ENCODE measurements at regions not wholly inside any gene's neighbourhood (a gene's known extent, or its start where the extent isn't known, plus 50 kb on each side); places are given as distances from the start of the nearest gene placed in this dataset.
"Not testable (repeated sequence)": the region's sequence is repeated elsewhere in the genome, so short reads cannot be mapped to it uniquely, and the experiment has no call there.

- TF ChIP-seq JUND (IDR thresholded peaks at IDR 0.05; ENCODE audit: low read depth): no peak
- in situ Hi-C loops (cut with HindIII; ENCODE audit: low pct_unique_long_range_greater_than_20kb, low sequenced_read_pairs): no loop called here
Measured at GRCh38 chr1:116185161-116185701, 74.0 kb downstream of the MAB21L3 start.

GRCh38 chr1:116189481-116189880 is 78.3 kb downstream of the MAB21L3 start:
- no peak for TF ChIP-seq JUND (IDR thresholded peaks at IDR 0.05; ENCODE audit: low read depth)
- in situ Hi-C loops (cut with HindIII; ENCODE audit: low pct_unique_long_range_greater_than_20kb, low sequenced_read_pairs): no loop called here
- no peak for DNase-seq (ENCODE audit: low read depth in 1 of 2, low spot score in 1 of 2)

More at GRCh38 chr1:116185161-116185701, 74.0 kb downstream of the MAB21L3 start:
- DNase-seq (ENCODE audit: low read depth in 1 of 2, low spot score in 1 of 2): no peak

- no peak for DNase-seq (ENCODE audit: low read depth in 1 of 2, low spot score in 1 of 2)
- in situ Hi-C loops (cut with HindIII; ENCODE audit: low pct_unique_long_range_greater_than_20kb, low sequenced_read_pairs): no loop called here
- no peak for TF ChIP-seq JUND (IDR thresholded peaks at IDR 0.05; ENCODE audit: low read depth)
Measured at GRCh38 chr1:116191294-116191693, 80.1 kb downstream of the MAB21L3 start.

- in situ Hi-C loops (cut with HindIII; ENCODE audit: low pct_unique_long_range_greater_than_20kb, low sequenced_read_pairs): no loop called here
- no peak for TF ChIP-seq JUND (IDR thresholded peaks at IDR 0.05; ENCODE audit: low read depth)
- no peak for DNase-seq (ENCODE audit: low read depth in 1 of 2, low spot score in 1 of 2)
Measured at GRCh38 chr1:116193768-116194167, 82.6 kb downstream of the MAB21L3 start.

- no peak for DNase-seq (ENCODE audit: low read depth in 1 of 2, low spot score in 1 of 2)
- no peak for TF ChIP-seq JUND (IDR thresholded peaks at IDR 0.05; ENCODE audit: low read depth)
Measured at GRCh38 chr1:116194568-116194967, 83.4 kb downstream of the MAB21L3 start.

GRCh38 chr1:116195077-116195868 is 84.1 kb downstream of the MAB21L3 start:
- peak in 1 of 2 experiments; percentile 54 for DNase-seq (ENCODE audit: low read depth in 1 of 2, low spot score in 1 of 2)
- TF ChIP-seq JUND (IDR thresholded peaks at IDR 0.05; ENCODE audit: low read depth): no peak
- in situ Hi-C loops (cut with HindIII; ENCODE audit: low pct_unique_long_range_greater_than_20kb, low sequenced_read_pairs): no loop called here

More at GRCh38 chr1:116194568-116194967, 83.4 kb downstream of the MAB21L3 start:
- in situ Hi-C loops (cut with HindIII; ENCODE audit: low pct_unique_long_range_greater_than_20kb, low sequenced_read_pairs): no loop called here

- DNase-seq (ENCODE audit: low read depth in 1 of 2, low spot score in 1 of 2); in situ Hi-C loops (cut with HindIII; ENCODE audit: low pct_unique_long_range_greater_than_20kb, low sequenced_read_pairs): not testable (repeated sequence)
Measured at GRCh38 chr1:116200343-116200742, 89.1 kb downstream of the MAB21L3 start.

GRCh38 chr1:116201911-116202310 is 90.7 kb downstream of the MAB21L3 start:
- in situ Hi-C loops (cut with HindIII; ENCODE audit: low pct_unique_long_range_greater_than_20kb, low sequenced_read_pairs): no loop called here
- no peak for TF ChIP-seq JUND (IDR thresholded peaks at IDR 0.05; ENCODE audit: low read depth)
- no peak for DNase-seq (ENCODE audit: low read depth in 1 of 2, low spot score in 1 of 2)

- DNase-seq (ENCODE audit: low read depth in 1 of 2, low spot score in 1 of 2): peak in 1 of 2 experiments; percentile 42
- no peak for TF ChIP-seq JUND (IDR thresholded peaks at IDR 0.05; ENCODE audit: low read depth)
- in situ Hi-C loops (cut with HindIII; ENCODE audit: low pct_unique_long_range_greater_than_20kb, low sequenced_read_pairs): no loop called here
Measured at GRCh38 chr1:116203181-116203723, 92.1 kb downstream of the MAB21L3 start.

- no peak for TF ChIP-seq JUND (IDR thresholded peaks at IDR 0.05; ENCODE audit: low read depth)
- no peak for DNase-seq (ENCODE audit: low read depth in 1 of 2, low spot score in 1 of 2)
- in situ Hi-C loops (cut with HindIII; ENCODE audit: low pct_unique_long_range_greater_than_20kb, low sequenced_read_pairs): no loop called here
Measured at GRCh38 chr1:116203920-116204319, 92.7 kb downstream of the MAB21L3 start.

- in situ Hi-C loops (cut with HindIII; ENCODE audit: low pct_unique_long_range_greater_than_20kb, low sequenced_read_pairs): no loop called here
- TF ChIP-seq JUND (IDR thresholded peaks at IDR 0.05; ENCODE audit: low read depth): no peak
Measured at GRCh38 chr1:116205941-116206679, 94.9 kb downstream of the MAB21L3 start.

GRCh38 chr1:116207126-116207735 is 96.0 kb downstream of the MAB21L3 start:
- in situ Hi-C loops (cut with HindIII; ENCODE audit: low pct_unique_long_range_greater_than_20kb, low sequenced_read_pairs): no loop called here
- DNase-seq (ENCODE audit: low read depth in 1 of 2, low spot score in 1 of 2): peak in 1 of 2 experiments; percentile 36
- TF ChIP-seq JUND (IDR thresholded peaks at IDR 0.05; ENCODE audit: low read depth): no peak

More at GRCh38 chr1:116205941-116206679, 94.9 kb downstream of the MAB21L3 start:
- DNase-seq (ENCODE audit: low read depth in 1 of 2, low spot score in 1 of 2): no peak

All from T47D (cell line).